Stimulated activated CD4-positive, alpha-beta T cell treated with anti-CD3 and anti-CD28 coated beads, TNF-alpha, amount 100 ng/mL, for 24 hours (primary cell): ENCODE measurements at regions not wholly inside any gene's neighbourhood (a gene's known extent, or its start where the extent isn't known, plus 50 kb on each side); places are given as distances from the start of the nearest gene placed in this dataset.
"Not testable (repeated sequence)": the region's sequence is repeated elsewhere in the genome, so short reads cannot be mapped to it uniquely, and the experiment has no call there.

Experiments
- DNase-seq, 3 experiments: peaks; one replicate each; pipeline ENCODE4 v3.0.0-alpha.2; 2020; ENCODE audit warnings: low read depth in 3 of 3

DNA sequence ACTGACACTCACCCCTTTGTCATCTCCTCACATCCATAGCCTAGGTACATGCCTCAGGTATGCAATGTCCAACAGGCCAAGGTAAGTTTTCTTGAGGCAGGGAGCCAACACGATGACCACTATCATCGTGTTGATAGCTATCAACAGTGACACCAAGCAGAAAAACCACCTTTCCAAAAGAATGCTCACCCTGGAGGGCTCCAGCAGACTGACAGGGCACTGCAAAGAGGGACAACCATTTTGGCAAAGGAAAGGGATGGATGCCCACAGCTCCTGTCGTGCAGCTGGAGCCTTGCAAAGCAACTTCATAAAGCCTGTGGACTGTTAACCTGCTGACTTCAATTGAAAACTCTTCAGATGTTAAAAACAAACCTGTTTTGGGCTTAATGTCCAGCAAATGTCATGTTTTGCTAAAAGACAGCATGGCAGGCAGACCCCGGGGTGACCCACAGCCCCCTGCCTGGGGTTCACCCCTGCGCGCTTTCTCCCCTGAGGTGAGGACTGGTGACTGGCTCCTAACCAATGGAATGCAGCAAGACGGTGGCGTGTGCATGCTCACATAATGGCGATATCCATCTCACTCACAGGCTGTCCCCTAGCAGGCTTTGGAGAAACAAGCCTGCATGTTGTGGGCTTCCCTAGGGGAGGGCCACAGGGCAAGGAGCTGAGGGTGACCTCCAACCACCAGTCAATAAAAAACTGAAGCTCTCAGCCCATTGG is 293.8 kb downstream of the TCERG1L start:
- no peak for DNase-seq

DNA sequence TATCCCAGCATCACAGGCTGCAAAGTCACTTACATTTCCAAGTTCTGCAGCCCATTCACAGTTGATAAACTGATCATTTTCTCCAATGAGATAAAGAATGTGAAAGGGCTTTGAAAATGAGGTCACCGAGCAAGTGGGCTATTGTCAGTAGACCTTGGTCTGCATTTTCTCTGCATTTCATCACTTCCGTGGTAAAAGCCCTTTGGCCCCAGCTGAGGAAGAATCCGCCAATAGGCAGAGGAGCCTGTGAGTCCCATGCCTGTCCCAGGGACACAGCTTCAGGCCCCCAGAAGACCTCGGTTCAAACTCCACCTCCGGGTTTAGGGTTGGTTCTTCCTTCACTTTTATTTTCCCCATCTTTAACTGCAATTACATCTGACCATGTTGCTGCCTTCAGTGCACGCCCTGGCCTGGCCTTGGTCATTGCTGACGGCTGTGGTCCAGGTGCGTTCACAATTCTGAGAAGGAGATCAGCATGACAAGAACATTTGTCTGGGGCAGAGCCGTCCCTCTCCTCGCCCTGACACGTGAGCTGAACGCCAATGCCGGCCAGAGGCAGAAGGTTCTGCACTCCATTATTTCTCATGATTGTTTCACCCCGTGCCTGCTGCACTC is 292.5 kb downstream of the TCERG1L start:
- no peak for DNase-seq

DNA sequence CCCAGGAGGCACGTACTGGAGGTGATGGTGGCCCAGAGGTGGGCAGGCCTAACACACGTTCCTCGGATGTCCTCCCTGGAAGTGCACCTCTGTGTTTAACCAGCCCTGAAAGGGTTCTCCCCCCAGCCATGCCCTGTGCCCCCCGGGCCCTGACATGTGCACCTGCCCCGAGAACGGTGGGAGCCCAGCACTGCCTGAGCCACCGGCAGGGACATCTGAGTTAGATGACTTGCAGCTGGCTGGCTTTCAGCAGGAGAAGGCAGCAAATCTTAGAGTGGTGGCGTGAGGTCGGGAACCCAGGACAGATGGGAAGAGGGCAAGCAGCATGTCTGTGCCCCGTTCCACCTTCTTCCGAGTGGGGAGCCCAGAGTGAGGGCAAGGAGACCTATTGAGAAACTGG is 291.8 kb downstream of the TCERG1L start:
- no peak for DNase-seq

DNA sequence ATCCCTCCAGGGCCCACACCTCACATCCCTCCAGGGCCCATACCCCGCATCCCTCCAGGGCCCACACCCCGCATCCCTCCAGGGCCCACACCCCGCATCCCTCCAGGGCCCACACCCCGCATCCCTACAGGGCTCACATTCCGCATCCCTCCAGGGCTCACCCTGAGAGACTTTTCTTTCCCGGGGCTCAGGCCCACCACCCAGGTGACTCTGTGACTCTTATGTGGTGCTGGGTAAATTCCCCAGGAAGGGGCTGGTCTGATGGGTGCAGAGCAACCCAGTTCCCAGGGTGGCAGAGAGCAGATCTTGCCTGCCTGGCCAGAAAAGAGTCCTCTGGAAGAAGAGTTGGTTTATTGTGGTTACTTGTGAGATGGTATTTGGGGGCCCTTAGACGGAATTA is 290.7 kb downstream of the TCERG1L start:
- no peak for DNase-seq

DNA sequence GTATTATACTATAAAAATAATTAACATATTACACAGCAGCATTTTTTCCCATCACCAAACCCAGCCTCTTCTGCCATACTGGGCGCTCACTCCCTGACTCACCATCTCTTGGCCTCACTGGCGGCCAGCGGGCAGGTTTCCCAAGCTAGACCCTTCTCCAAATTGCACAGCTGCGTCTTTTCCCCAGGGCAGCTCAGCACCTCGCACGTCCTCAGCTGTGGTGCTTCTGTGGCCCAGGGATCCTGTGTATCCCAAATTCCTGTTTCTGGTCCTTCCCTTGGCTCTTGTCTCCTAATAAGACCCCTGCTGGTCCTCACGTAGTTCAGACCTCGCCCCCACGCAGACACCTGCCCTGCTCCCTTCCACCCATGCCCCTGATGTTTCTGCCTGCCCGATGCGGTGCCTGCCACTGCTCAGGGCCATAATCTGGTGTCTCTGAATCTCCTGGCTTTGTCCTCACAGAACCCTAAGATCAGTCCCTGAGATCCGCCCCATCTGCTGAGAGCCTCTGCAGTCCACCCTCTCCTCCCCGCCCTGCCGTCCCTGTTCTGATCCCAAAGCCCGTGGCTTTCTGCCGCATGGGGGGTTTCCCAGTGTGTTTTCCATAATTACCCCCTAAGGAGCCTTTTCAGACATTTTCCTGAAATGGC is 290.1 kb downstream of the TCERG1L start:
- no peak for DNase-seq

DNA sequence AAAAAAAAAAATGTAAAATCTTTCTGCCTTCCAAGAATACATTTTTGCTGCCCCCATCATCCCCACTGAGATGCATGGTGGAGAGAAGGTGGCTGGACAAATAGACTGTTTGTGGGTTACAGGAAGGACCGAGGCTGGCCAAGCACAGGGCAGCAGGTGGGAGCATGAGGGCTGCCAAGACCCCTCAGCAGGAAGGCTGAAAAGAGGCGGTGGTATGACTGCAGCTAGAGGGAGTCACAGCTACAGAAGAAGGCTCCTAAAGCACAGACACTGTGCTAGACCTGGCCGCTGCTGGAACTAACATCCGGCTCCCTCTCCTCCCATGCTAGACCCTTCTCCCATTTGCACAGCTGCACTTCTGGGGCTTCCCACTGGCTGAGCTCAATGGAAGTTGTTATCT is 289.6 kb downstream of the TCERG1L start:
- DNase-seq: no peak

DNA sequence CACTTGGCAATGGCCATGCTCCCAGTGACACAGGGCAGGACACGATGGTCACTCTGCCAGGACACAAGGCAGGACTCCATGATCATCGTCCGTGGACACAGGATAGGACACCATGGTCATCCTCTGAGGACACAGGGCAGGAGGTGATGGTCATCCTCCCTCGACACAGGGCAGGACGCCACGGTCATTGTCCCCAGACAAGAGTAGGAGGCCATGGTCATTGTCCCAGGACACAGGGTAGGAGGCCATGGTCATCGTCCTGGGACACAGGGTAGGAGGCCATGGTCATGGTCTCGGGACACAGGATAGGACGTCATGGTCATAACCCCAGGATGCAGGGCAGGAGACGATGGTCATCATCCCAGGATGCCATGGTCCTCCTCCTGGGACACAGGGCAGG is 289.2 kb downstream of the TCERG1L start:
- no peak for DNase-seq

DNA sequence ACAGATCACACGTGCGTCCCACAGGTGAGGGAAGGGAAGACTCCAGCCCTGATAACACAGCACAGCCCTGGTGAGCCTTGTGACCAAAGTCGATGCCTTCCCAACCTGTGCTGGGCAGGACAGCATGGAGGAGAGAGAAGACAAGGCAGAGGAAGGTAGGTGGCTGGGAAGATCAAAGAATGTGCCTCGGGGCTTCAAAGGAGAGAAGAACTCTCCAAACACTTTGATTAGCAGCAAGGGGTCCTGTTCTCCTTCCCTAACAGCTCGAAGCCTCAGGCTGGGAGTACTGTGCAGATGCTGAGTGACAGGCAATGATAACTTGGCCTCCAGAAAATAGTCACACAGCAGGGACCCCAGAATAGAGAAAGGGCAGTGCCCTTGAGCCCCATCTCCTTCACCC is 288.5 kb downstream of the TCERG1L start:
- no peak for DNase-seq

DNA sequence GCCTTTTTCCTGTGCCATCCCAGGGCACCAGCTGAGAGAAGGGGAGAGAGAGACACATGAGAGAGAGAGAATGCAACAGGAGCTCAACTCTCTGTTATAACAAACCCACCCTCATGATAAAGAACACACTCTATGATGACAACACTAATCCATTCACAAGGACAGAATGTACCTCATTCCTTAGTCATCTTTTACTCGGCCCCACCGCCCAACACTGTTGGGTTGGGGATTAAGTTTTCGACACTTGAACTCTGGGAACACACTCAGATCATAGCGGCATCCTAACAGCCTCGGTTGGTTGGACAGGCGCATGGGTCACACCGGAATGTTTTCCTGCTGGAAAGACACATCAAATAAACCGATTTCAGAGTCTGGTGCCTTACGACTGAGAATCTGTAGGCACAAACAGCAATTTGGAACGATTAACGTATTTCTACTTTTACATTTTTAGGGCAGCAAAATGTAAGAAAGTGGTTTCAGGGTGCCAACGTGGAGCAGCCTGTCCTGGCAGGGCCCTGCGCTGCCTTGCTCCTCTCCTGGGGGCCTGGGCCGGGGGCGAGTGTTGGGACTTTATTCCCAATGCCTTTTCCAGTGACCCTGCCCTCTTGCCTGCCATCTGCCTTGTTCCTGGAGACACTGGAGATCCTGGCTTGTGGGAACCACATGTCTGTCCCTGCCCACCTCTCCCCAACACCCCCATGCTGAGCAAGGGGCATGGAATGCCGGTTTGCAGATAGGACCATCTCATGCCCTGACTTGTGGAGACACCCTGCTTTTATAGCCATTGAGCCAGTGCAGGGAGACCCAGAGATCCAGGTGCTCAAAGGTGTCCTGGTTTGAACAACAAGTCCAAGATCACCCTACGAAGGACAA is 287.0 kb downstream of the TCERG1L start:
- no peak for DNase-seq

DNA sequence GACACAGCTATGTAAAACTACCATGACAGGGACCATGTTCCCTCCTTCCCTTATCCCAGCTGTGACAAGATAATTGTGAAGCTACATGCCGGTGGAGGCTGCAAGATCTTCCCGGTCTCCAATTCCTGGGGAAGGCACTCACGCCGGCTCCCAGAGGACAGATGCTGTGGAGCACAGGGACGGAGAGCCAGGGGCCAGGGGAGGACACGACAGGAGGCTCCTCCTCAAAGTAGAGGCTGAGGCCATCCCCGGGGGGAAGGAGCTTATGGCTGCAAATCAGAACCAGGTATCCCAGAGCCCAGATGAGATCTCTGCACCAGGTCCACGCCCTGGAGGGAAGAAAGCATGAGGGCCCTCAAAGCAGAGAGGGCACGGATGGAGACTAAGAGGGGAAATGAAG is 286.2 kb downstream of the TCERG1L start:
- DNase-seq: no peak

DNA sequence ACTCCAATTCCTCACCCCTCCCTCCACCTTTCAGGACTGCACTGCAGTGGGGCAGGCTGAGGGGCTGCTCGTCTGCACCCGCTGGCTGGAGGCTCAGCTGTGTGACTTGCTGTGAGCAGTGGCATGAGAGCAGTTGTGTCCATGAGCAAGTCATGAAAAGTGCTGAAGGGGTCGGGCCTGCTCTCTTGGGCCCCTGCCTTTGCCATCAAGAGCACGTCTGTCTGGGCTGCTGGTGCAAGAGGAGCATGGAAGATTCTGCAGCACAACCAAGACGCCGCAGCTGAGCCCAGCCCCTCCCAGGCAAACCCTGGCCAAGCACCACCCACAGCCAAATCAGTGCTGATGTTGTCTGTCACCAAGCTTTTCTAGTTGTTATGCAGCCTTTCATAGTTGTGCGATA is 284.3 kb downstream of the TCERG1L start:
- no peak for DNase-seq

DNA sequence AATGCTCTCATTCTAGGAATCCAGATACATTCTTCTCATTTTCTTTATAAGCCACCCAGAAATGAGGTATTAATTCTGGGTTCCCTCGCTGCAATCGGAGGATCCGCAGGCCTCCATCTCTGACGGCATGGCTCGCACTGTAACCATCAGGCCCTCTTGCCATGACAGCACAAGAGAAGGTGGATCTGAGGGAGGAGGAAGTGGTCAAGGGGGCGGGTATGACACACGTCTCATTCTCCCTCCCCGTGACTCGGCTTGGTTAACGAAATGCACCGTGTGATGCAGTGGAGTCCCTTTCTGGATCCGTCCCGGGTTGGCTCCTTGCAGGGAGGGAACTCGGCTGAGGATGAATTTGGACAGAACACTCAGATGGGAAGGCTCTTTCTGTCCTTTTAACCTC is 280.2 kb downstream of the TCERG1L start:
- DNase-seq: no peak

DNA sequence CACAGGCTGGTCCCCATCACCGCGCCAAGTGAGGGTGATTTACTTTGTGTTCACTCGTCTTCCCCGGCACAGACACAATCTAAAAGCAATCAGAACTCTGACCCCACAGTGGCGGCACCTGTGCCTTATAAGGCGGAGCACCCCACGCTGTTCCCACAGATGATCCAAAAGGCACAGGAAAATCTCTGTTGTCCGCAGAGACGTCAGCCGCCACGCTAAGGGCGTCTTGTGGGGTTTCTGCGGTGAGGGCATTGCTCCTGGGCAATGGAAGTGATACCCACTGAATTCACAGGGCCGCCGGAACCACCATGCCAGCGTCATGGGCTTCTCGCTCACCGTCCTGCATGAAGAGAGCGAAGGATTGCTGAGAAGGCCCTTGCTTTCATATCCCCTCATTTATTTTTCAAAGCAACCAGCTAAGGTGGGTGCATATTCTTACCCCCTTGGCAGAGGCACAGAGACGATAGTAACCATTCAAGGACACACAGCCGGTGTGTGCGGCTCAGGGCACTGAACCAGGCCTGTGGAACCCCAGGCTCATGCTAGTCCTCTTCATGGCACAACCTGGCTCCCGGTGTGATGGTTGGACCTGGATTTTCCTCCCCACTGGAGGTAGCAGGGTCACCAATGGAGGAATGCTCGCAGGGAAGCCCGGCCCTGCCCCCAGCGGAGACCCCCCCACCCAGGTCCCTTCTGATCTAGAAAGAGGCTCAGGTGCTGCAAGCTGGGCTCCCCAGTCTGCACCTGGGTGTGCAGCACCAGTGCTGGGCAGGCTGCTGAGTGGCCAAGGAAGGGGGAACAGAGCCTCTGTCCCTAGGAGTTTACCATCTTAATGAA is 279.0 kb downstream of the TCERG1L start:
- no peak for DNase-seq

DNA sequence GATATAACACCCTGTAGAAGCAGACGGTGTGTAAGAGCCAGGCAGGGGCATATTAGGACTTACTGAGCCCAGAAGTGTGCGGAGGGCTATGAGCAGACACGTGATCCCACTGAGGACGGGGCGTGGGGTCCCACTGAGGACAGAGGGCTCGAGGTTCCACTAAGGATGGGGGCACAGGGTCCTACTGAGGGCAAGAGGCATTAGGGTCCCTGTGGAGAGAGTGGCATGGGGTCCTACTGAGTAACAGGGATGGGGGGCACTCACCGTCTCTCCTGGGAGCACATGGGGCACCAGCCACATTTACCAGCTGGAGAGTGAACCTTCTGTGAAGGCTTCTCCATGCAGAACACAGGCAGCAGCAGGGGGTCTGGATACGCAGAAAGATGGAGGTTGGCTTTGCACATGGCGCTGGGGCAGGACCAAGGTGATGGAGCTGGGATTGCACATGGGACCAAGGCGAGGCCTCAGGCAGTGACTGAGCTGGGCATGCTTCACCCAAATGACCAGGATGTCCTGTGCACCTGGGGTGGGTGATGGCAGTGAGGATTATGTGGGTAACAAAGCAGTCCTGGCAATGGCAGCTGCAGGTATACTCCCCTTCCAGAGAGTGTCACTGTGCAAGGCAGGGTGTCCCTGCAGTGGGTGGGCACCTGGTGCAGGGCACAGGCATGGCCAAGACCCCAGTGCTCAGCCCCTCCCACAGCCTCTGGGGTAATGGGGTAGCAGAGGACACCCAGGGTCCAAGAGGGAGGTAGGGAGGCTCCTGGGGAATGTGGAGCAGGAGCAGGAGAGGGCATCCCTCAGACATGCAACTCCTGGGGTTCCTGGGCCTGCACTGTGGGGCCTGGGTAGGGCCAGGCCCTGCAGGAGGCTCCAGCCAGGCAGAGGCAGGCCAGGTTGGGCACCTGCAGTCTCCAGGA is 278.1 kb downstream of the TCERG1L start:
- DNase-seq: no peak

DNA sequence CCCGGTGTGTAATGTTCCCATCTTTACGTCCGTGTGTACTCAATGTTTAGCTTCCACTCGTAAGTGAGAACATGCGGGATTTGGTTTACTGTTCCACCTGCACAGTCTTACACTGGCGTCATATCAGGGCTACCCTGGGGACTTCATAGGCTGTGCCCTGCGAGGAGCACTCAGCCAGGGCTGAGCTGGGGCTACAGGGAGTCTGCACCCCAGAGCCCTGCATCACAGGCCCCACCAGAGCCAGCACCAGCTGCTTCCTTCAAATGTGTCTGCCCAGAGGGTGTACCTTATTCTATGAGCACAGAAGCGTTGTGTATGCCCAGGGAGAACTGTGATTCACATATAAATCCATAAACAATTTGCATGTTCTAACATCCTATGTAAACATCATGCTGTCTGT is 277.1 kb downstream of the TCERG1L start:
- DNase-seq: no peak

DNA sequence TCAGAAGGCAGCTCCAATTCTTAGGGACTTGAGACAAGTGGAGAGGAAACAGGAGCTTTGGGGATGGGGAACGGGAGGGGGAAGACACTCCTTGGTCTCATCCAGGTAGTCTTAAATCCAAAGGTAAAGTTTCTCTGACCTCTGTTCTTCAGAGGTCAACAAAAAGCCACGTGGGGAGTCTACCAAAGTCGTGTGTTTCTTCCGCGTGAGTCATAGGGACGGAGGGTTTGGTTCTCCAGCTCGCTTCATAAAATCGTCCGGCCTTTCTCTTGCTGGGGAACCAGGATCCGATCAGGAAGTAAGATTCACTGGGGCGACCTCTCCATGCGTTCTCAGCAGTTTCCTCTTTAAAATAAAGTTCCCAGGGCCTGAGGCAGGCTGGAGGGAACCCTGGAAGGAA is 275.7 kb downstream of the TCERG1L start:
- DNase-seq: no peak

DNA sequence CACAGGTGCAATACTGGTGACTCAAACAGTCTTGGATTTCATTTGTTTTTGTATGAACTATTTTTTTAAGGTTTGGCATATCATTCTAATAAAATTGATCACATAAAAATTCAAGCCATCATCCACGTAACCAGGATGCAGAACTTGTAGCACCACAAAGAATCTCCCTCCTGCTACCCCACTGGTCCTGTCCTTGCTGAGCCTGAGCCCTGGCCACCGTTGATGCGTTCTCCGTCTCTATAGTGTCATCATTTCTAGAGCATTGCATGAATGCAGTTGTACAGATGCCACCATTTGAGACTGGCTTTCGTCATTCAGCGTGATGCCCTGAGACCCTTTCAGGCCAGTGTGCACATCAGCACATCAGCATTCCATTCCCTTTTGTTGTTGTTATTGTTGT is 273.5 kb downstream of the TCERG1L start:
- no peak for DNase-seq

DNA sequence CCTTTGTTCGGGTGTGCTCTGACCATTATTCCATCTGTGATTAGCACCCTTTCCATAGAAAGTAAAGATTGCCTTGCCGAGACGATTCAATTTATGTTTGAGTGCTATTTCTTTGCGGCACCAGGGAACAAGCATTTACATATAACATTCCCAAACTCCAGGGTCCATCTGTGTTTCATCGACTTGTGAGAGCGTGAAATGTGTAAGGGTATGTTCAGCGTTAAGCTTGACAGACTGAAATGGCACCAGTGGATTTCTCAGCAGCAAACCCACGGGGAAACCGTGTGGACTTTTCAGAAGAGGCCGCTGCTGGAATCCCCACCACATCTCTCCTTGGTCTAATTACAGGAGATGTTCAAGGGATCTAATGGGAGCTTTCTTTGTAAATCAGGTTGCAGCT is 270.5 kb downstream of the TCERG1L start:
- DNase-seq: no peak

DNA sequence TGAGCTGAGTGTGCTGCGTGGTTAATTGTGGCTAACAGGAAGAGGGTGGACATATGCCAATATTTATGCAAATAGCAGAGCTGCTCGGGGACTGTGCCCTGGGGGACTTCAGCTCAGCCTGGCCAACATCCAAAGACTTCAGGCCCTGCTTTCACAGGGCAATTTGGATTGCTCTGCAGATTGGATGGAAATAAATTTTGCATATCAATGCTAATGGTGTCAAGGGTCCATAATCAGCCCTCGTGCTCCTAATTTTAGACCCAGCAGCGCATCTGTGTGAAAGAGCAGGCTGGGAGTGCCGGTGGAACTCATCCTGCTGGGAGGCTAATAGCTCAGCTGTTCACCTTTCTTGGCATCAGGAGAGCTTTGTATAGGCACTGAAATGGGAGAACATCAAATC is 270.1 kb downstream of the TCERG1L start:
- no peak for DNase-seq

DNA sequence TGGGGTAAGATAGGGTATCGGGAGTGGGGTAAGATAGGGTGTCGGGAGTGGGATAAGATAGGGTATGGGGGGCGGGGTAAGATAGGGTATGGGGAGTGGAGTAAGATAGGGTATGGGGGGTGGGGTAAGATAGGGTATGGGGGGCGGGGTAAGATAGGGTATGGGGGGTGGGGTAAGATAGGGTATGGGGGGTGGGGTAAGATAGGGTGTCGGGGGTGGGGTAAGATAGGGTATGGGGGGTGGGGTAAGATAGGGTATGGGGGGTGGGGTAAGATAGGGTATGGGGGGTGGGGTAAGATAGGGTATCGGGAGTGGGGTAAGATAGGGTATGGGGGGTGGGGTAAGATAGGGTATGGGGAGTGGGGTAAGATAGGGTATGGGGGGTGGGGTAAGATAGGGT is 269.5 kb downstream of the TCERG1L start:
- DNase-seq: not testable (repeated sequence)
